HG03066 (cell line): ENCODE measurements at regions not wholly inside any gene's neighbourhood (a gene's known extent, or its start where the extent isn't known, plus 50 kb on each side); places are given as distances from the start of the nearest gene placed in this dataset.
"Not testable (repeated sequence)": the region's sequence is repeated elsewhere in the genome, so short reads cannot be mapped to it uniquely, and the experiment has no call there.

ENCODE experiments used
- ATAC-seq: cut with Tn5 transposase; IDR thresholded peaks from one replicate; pipeline ENCODE4 v1.9.1; 2021; ENCODE audit warnings: low read depth; ENCODE audit not compliant: unreplicated experiment

GRCh38 chr7:19549246-19549645 lies 159.6 kb downstream of the POLR1F start:
- not testable (repeated sequence) for ATAC-seq

GRCh38 chr7:19537942-19538401 lies 170.9 kb downstream of the POLR1F start:
- ATAC-seq: no peak

- no peak for ATAC-seq
These were observed 175.6 kb downstream of the POLR1F start for GRCh38 chr7:19533266-19533665.

- no peak for ATAC-seq
These were observed 178.0 kb downstream of the POLR1F start for GRCh38 chr7:19530852-19531251.

- no peak for ATAC-seq
These were observed 178.6 kb downstream of the POLR1F start for GRCh38 chr7:19530261-19530660.

- ATAC-seq: no peak
These were observed 182.2 kb downstream of the POLR1F start for GRCh38 chr7:19526639-19527038.

GRCh38 chr7:19522486-19522885 lies 186.4 kb downstream of the POLR1F start:
- no peak for ATAC-seq

GRCh38 chr7:19520392-19520791 lies 188.4 kb downstream of the POLR1F start:
- no peak for ATAC-seq

- ATAC-seq: no peak
These were observed 189.3 kb downstream of the POLR1F start for GRCh38 chr7:19519443-19520021.

- not testable (repeated sequence) for ATAC-seq
These were observed 191.3 kb downstream of the POLR1F start for GRCh38 chr7:19517546-19517945.

GRCh38 chr7:19508821-19509220 lies 200.0 kb downstream of the POLR1F start:
- no peak for ATAC-seq

GRCh38 chr7:19508124-19508523 lies 200.7 kb downstream of the POLR1F start:
- no peak for ATAC-seq

GRCh38 chr7:19491821-19492452 lies 216.9 kb downstream of the POLR1F start:
- no peak for ATAC-seq

GRCh38 chr7:19491371-19491770 lies 217.5 kb downstream of the POLR1F start:
- no peak for ATAC-seq

GRCh38 chr7:19489162-19489820 lies 219.5 kb downstream of the POLR1F start:
- no peak for ATAC-seq

- no peak for ATAC-seq
These were observed 220.8 kb downstream of the POLR1F start for GRCh38 chr7:19488056-19488455.

- ATAC-seq: no peak
These were observed 226.2 kb downstream of the POLR1F start for GRCh38 chr7:19482628-19483027.

GRCh38 chr7:19480383-19480782 lies 228.5 kb downstream of the POLR1F start:
- no peak for ATAC-seq

- no peak for ATAC-seq
These were observed 238.8 kb downstream of the POLR1F start for GRCh38 chr7:19470031-19470430.

- ATAC-seq: no peak
These were observed 243.0 kb downstream of the POLR1F start for GRCh38 chr7:19465861-19466260.

- ATAC-seq: no peak
These were observed 244.1 kb downstream of the POLR1F start for GRCh38 chr7:19464751-19465150.

GRCh38 chr7:19464241-19464640 lies 244.6 kb downstream of the POLR1F start:
- ATAC-seq: no peak
